NCI-H510A treated with DMSO at 0.1 percent for 48 hours (cell line): ENCODE measurements at regions not wholly inside any gene's neighbourhood (a gene's known extent, or its start where the extent isn't known, plus 50 kb on each side); places are given as distances from the start of the nearest gene placed in this dataset.
A peak's percentile ranks its signal among the peaks of the same experiment; 100 is the strongest.
"Not testable (repeated sequence)": the region's sequence is repeated elsewhere in the genome, so short reads cannot be mapped to it uniquely, and the experiment has no call there.

Experiments used
- DNase-seq: peaks from one replicate; lab custom pipeline; 2025; lab: John Stamatoyannopoulos, UW

- DNase-seq, result no peak
Observed at GRCh38 chr20:5696011-5696559, 54.1 kb upstream of the SHLD1 start.

DNA sequence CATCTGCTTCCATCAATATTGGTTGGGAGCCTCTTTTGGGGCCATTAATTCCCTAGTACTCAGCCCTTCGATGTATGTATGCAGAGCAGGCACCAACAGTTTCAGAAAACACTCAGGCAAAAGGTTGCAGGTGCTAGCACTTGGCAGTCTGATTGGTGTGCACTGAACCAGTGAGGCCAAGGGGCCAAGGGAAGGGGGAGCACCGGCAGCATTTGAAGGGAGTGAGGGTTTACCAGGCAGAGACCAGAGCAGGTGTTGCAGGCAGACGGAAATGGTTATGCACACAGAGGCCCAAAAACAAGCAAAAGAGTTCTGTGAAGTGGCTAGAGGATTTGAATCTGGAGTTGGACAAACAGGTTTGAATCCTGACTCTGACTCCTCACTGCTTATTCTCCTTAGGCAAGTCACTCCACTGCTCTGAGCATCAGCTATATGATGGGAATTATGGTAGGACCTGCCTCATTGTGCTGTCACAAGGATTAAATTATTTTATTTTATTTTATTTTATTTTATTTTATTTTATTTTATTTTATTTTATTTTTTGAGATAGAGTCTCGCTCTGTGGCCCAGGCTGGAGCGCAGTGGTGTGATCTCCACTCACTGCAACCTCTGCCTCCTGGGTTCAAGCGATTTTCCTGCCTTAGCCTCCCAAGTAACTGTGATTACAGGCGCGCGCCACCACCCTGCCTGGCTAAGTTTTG is 58.1 kb upstream of the SHLD1 start:
- peak; percentile 100 for DNase-seq

DNA sequence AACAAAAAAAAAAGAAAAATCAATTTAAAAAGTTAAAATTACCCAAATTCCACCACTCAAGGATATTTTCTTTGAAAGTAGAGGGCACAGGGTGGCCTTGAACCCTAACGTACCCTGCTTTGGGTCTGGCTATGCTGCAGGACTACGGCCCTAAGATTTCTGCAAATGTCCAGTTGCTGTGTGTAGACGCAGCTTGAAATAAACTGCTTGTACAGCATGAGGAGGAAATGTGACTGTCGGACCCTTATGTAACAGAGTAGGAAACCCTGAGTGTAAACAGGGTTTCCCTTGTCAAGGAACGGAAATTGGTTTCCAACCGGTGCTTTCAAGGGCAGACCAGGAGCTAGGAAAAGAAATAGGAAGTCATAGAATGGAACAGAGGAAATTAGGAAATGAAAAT is 60.7 kb upstream of the SHLD1 start:
- no peak for DNase-seq

DNA sequence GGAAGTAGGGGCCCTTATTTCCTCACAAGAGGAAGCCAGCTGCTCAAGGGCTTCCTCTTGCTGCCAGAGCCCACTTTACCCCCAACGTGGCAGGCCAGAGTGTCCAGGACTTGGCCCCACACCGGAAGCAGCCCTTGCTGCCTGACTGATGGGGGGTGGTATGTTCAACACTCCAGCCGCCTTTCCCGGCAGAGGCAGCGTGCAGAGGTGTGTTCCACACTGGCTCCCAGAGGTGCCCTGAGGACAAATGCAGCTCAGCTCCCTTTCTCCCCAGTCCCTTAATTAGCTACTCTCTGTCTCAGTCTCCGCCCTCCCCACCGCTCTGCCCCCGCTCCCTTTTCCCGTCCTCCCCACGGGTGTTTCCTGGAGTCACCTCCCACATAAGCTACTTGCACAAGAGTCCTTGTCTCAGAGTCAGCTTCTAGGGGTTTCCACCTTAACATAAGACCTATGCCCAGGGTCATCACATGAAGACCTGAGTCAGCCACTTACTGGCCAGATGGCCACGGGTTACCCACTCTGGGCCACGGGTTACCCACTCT is 61.7 kb upstream of the SHLD1 start:
- no peak for DNase-seq

DNA sequence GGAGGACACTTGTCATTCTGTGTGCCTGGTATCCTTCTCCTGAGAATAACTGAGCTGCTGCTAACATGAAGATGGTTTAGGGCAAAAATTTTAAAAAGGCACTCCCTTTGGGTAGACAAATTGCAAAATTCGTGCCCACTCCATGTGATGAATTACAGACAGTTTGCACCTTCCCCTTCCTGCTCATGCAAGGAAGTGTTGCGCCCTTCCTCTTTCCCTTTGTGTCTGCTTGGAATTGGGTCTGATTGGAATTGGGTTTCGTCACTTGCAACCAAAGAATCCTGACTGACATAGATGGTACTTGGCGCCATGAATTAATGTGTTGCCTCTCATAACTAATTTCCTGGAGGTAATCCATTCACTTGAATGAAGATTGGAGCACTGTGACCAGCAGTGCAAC is 62.3 kb upstream of the SHLD1 start:
- no peak for DNase-seq

DNA sequence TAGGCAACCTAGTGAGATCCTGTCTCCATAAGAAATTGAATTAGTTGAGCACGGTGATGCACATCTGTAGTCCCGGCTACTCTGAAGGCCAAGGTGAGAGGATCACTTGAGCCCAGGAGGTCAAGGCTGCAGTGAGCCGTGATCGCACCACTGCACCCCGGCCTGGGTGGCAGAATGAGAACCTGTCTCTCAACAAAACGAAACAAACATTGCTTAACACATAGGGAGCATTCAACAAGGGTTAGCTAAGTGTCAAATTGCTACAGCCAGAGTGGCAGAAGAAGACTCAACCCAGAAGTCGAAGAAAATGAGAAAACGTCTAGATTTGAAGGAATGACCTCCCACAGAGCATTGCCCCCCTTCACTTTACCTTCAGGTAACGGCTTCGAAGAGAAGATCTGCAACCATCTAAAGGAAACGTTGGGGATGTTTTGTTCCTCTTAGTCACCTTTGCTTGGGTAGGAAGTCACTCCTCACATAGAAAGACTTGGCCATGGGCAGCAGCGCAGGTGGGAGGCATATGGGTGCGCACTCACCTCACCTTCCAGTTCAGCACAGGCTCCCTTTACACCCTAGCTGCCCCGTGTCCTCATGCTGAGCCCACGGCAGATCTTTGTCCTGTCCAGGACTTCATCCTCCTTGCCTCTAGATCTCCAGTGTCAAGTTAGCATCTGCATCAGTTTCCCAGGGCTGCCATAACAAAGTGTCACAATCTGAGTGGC is 63.7 kb upstream of the SHLD1 start:
- DNase-seq, result no peak

DNA sequence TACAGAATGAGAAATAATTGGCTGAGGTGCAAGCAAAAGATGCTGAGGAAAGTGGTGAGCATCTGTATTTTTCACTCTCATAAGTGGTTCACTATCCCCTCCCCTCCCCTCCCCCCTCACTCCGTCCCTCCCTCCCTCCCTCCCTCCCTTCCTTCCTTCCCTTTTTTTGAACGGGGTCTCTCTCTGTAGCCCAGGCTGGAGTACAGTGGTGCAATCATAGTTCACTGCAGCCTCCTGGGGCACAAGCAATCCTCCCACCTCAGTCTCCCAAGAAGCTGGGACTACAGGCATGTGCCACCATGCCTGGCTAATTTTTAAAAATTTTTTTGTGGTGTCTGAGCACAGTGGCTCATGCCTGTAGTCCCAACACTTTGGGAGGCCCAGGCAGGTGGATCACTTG is 67.6 kb upstream of the SHLD1 start:
- DNase-seq, result not testable (repeated sequence)

DNA sequence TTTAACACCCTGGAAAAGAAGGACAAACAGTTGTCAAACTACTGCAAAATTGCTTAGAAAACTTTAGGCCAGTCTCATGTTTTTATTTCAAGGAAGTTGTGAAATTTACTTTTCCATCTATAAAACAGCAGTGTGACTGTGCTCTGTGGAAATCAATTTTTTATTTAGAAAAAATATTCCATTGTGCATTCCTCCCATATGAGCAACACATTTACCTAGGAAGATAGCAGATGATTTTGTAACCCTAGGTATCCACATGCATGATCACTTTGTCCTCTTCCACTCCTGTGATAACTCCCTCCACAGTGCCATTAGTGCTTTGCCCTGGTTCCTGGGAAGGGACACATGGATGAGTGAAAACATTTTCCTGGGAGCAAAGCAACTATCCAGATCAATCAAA is 69.4 kb upstream of the GPCPD1 start:
- no peak for DNase-seq

- DNase-seq, result no peak
Observed at GRCh38 chr20:5678777-5679176, 68.0 kb upstream of the GPCPD1 start.

DNA sequence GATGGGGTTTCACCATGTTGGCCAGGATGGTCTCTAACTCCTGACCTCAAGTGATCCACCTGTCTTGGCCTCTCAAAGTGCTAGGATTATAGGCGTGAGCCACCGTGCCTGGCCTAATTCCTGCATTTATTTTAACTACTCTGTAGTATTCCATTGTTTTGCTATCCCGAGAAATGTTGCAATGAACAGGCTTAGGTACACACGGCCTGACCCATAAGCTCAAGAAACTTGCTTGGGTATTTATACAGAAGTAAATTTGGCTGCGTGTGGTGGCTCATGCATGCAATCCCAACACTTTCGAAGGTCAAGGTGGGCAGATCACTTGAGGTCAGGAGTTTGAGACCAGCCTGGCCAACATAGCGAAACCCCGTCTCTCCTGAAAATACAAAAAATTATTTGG is 67.1 kb upstream of the GPCPD1 start:
- DNase-seq, result not testable (repeated sequence)

- no peak for DNase-seq
Observed at GRCh38 chr20:5677389-5677788, 66.6 kb upstream of the GPCPD1 start.

DNA sequence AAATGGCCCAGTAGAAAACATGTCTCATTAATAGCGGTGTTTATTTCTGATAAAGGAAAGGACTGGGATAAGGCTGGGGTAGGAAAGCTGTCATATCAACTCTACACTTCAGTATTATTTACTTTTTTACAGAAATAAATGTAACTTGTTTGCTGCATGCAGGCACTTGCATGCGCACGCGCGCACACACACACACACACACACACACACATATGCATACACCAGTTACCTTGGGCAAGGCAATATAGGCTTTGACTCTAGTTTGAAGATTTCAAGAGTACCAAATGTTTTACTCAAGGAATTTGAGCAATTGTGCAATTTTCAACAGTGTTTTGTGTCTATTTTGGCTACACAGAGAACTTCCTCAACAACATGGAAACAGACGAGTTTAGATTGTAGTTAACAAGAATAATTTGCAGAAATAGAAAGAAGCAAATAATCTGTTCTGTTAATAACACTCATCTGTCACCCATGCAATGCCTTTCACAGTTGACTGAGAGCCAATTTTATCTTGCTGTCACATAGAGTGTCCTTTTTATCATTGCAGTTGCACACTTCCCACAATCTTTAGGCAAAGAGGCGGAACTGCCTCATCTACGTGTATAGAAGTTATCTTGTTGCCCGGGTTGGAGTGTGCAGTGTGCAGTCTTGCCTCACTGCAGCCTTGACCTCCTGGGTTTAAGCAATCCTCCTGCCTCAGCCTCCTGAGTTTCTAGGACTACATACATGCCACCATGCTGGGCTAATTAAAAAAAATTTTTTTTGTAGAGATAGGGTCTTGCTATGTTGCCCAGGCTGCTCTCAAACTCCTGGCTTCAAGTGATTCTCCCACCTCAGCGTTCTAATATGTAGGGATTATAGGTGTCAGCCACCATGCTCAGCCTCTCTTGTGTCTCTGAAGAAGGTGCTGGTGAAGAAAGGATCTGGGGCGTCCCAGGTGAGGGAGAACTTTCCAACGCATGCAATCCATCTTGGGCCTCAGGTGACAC is 64.6 kb upstream of the GPCPD1 start:
- no peak for DNase-seq

DNA sequence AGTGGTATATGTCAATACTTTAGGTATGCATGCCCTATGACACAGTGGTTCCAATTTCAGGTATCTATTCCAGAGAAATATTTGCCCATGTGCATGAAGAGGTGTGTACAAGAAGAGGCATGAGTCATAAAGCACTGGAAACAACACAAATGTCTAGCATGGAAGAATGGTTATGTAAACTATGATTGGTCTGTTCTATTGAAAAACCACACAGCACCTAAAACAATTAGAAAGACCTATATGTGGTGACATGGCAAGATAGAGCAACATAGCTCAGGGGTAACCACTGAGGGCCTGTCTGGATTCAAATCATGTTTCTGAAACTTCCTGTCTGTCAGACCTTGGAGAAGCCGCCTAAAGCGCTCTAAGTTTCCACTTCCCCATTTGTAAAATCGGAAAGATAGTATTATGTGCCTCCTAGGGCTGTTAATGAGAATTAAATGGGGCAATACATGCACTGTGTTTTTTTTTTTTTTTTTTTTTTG is 63.4 kb upstream of the GPCPD1 start:
- DNase-seq, result peak; percentile 81

DNA sequence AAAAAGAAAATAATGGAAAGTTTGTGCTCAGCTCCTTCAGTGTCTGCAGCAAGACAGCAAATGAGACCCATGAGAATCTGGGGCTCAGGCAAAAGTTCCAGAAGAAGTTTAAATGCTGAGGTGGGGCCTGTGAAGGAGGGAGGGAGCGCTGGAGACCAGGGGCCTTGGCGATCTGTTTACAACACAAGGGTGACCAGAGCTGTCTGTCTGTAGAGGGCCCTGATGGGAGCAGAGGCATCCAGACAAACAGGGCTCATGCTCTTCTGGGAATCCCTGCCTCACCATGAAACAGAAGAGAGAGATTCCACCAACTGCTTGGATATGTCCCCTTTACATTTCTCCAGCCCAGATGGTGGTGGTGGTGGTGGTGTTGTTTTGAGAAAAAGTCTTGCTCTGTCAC is 60.1 kb upstream of the GPCPD1 start:
- DNase-seq, result no peak

GRCh38 chr20:5670036-5670536 is 59.3 kb upstream of the GPCPD1 start:
- DNase-seq, result no peak

- no peak for DNase-seq
Observed at GRCh38 chr20:5668529-5668868, 57.7 kb upstream of the GPCPD1 start.

DNA sequence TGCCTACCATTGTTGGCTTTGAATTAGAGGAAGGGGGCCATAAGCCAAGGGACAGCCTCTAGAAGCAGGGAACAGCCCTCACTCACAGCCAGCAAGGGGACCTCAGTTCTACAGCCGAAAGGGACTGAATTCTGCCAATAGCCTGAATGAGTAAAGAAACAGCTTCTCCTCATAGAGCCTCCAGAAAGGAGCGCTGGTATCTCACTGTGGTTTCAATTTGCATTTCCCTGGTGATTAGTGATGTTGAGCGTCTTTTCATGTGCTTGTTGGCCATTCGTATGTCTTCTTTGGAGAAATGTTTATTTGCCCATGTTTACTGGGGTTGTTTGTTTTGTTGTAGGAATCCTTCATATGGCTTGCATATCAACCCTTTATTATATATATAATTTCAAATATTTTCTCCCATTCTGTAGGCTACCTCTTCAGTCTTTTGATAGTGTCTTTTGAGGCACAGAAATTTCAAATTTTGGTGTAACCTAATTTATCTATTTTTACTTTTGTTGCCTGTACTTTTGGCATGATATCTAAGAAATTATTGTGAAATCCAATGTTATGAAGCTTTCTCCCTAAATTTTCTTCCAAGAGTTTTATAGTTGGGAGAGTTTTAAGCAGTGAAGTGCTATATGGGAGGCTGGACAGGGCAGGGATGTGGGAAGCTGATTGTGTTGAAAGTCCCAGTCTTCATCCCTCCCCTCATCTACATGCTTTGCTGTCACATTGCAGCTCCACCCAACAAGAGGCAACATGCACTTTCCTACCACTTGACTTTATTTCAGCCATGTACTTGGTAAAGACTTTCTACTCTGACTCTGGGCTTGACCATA is 57.1 kb upstream of the GPCPD1 start:
- no peak for DNase-seq

GRCh38 chr20:5665417-5665816 is 54.6 kb upstream of the GPCPD1 start:
- DNase-seq, result no peak

DNA sequence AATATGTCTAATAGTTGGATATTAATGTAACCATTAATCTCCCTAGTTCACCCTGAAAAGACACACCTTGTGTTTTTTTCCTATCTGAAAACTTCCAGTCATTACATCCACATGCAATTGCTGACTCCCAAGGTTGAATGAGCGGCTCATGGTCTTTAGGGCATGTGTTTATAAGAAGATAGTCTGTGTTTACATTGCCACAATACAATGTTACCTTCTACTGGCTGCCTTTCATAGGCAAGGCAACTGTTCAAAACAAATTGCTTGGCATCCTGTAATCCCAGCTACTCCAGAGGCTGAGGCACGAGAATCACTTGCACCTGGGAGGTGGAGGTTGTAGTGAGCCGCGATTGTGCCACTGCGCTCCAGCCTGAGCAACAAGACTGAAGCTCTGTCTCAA is 52.6 kb upstream of the GPCPD1 start:
- DNase-seq, result peak; percentile 45

GRCh38 chr20:5662769-5663168 is 52.0 kb upstream of the GPCPD1 start:
- DNase-seq, result no peak

- DNase-seq, result not testable (repeated sequence)
Observed at GRCh38 chr20:5660756-5661155, 50.0 kb upstream of the GPCPD1 start.
